DND-41 (cell line): ENCODE measurements at regions not wholly inside any gene's neighbourhood (a gene's known extent, or its start where the extent isn't known, plus 50 kb on each side); places are given as distances from the start of the nearest gene placed in this dataset.
"Not testable (repeated sequence)": the region's sequence is repeated elsewhere in the genome, so short reads cannot be mapped to it uniquely, and the experiment has no call there.

Experiments
- ATAC-seq: fragments of 200-7000 bp; cut with Tn5 transposase; 3 replicates; pipeline ENCODE4 v1.9.1; 2021; ENCODE audit warnings: low read depth; ENCODE audit not compliant: insufficient read depth
- DNase-seq: peaks from one replicate; pipeline ENCODE4 v3.0.0-alpha.2; 2020
- H2AFZ ChIP-seq: 2 replicates; pipeline ENCODE4 v1.6.0; 2012; ENCODE audit warnings: low read depth, low read length
- H3K27ac ChIP-seq: 2 replicates; pipeline ENCODE4 v1.5.1; 2012; ENCODE audit warnings: low read length, inconsistent platforms
- H3K27me3 ChIP-seq: fragments of 200-600 bp; sonication (generic); 2 replicates; pipeline ENCODE4 v1.6.0; 2012; ENCODE audit warnings: low read length, mild to moderate bottlenecking, inconsistent platforms; ENCODE audit not compliant: insufficient read depth, poor library complexity
- H3K36me3 ChIP-seq: 2 replicates; pipeline ENCODE4 v1.5.1; 2012; ENCODE audit warnings: low read length, inconsistent platforms; ENCODE audit not compliant: insufficient read depth
- H3K4me1 ChIP-seq: 2 replicates; pipeline ENCODE4 v1.5.1; 2012; ENCODE audit warnings: mild to moderate bottlenecking, low read length; ENCODE audit not compliant: insufficient read depth
- H3K4me2 ChIP-seq: 2 replicates; pipeline ENCODE4 v1.6.0; 2012; ENCODE audit warnings: mild to moderate bottlenecking, moderate library complexity, low read length, inconsistent platforms; ENCODE audit not compliant: insufficient read depth
- H3K4me3 ChIP-seq, 2 experiments: fragments of 200-600 bp in 1 of 2; shearing (Covaris generic) in 1 of 2; 2 replicates each; pipeline ENCODE4 v1.5.1; 2012 to 2016; ENCODE audit warnings: inconsistent platforms in 2 of 2, low read length in 2 of 2, mild to moderate bottlenecking in 2 of 2, low read depth in 1 of 2, moderate library complexity in 1 of 2
- H3K79me2 ChIP-seq: 2 replicates; pipeline ENCODE4 v1.6.0; 2012; ENCODE audit warnings: low read length, inconsistent platforms; ENCODE audit not compliant: insufficient read depth
- H3K9ac ChIP-seq: 2 replicates; pipeline ENCODE4 v1.6.0; 2012; ENCODE audit warnings: low read depth, mild to moderate bottlenecking, inconsistent platforms, low read length, moderate library complexity
- H3K9me3 ChIP-seq: 2 replicates; pipeline ENCODE4 v1.5.1; 2012; ENCODE audit warnings: low read length, moderate library complexity, mild to moderate bottlenecking, inconsistent platforms; ENCODE audit not compliant: insufficient read depth, severe bottlenecking
- H4K20me1 ChIP-seq: 2 replicates; pipeline ENCODE4 v1.6.0; 2012; ENCODE audit warnings: low read length; ENCODE audit not compliant: insufficient read depth
- CTCF ChIP-seq: IDR thresholded peaks from 2 replicates; pipeline ENCODE4 v1.5.1; 2012; ENCODE audit warnings: borderline replicate concordance, low read length, moderate library complexity, mild to moderate bottlenecking; ENCODE audit not compliant: poor library complexity, severe bottlenecking; ENCODE audit errors: extremely low read depth
- EZH2 ChIP-seq: IDR thresholded peaks from 3 replicates; pipeline ENCODE4 v1.6.1; 2012; ENCODE audit warnings: borderline replicate concordance, low read depth, mild to moderate bottlenecking, moderate library complexity, low read length, inconsistent platforms; ENCODE audit not compliant: severe bottlenecking

- ATAC-seq (no peak), DNase-seq (no peak)
- Histone ChIP-seq H3K4me1 (peaks cover 2% of the 10 kb centered on the region; the same call in 1 of the 2 replicates), H3K27ac (no peak overlapping the region), H3K9ac (no peak overlapping the region), H2AFZ (no peak overlapping the region), H4K20me1 (no peaks in the 10 kb centered on the region), H3K27me3 (no peaks in the 10 kb centered on the region), H3K9me3 (no peaks in the 10 kb centered on the region), H3K36me3 (no peaks in the 10 kb centered on the region), H3K4me2 (no peak overlapping the region), H3K79me2 (no peaks in the 10 kb centered on the region), H3K4me3 (no peak overlapping the region)
- TF ChIP-seq CTCF (no peak), EZH2 (no peak)
Measured at GRCh38 chr3:90180096-90180495, 1072.7 kb downstream of the EPHA3 start.

DNA sequence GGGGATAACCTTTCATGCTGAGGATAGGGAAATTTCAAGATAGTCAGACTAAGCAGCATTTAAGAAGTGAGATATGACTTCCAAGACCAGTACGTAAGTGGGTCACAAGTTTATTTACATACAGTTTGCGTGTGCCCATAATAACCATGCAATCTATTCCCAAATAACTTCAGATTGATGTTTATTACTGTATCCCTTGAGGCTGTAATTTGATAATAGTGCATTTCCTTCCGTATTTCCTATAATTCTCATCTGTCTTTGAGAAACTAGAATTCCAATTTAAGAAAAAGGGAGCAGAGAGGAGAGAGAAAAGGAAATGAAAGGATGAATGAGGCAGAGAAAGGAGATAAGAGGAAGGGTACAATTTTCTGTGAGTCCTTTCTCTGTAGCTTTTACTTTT is 1073.1 kb downstream of the EPHA3 start:
- no peaks in the 10 kb centered on the region for H3K9me3 ChIP-seq
- no peak for TF ChIP-seq EZH2
- TF ChIP-seq CTCF, result no peak
- DNase-seq, result no peak
- H3K4me2 ChIP-seq, result no peak overlapping the region
- no peak overlapping the region for H3K4me3 ChIP-seq
- no peak overlapping the region for H3K9ac ChIP-seq
- H3K79me2 ChIP-seq, result no peaks in the 10 kb centered on the region
- H3K4me1 ChIP-seq, result peaks cover 2% of the 10 kb centered on the region; the same call in 1 of the 2 replicates
- no peaks in the 10 kb centered on the region for H3K36me3 ChIP-seq
- no peak overlapping the region for H3K27ac ChIP-seq
- H2AFZ ChIP-seq, result peak overlapping the region; percentile 25; the same call in 1 of the 2 replicates
- H4K20me1 ChIP-seq, result no peaks in the 10 kb centered on the region
- ATAC-seq, result no peak
- H3K27me3 ChIP-seq, result no peaks in the 10 kb centered on the region

DNA sequence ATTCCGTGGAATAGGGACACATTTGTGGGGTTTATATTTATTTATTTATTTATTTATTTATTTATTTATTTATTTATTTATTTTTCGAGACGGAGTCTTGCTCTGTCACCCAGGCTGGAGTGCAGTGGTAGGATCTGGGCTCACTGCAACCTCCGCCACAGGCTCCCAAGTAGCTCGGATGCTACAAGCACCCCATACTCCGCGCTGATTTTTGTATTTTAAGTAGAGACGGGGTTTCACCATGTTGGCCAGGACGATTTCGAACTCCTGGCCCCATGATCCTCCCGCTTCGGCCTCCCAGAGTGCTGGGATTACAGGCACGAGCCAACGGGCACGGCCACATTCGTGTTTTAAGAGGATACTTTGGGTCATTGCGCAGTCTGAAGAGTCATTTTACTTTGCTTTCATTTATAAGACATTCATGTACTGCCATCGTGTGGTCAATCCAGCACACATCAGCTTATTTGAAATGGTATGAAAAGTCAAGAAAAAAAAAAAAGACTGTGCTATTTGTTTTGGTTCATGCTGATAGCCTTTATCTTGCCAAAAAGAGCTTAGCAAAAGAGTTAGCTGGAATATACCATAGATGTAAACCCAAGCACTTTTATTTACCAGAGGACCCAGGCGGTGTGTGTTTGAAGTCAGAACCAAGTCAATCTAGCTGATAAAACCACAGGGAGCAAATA is 1075.0 kb downstream of the EPHA3 start:
- H3K9me3 ChIP-seq, H3K27ac ChIP-seq, DNase-seq, H3K4me2 ChIP-seq, H3K4me3 ChIP-seq, H4K20me1 ChIP-seq, H3K36me3 ChIP-seq, H3K27me3 ChIP-seq, H3K9ac ChIP-seq, H3K4me1 ChIP-seq, H3K79me2 ChIP-seq: not testable (repeated sequence)
- peak overlapping the region; percentile 38; the same call in 1 of the 2 replicates for H2AFZ ChIP-seq
- TF ChIP-seq CTCF, result peak; percentile 60
- peak; percentile 78 for ATAC-seq
